BE2C (cell line): ENCODE measurements at regions not wholly inside any gene's neighbourhood (a gene's known extent, or its start where the extent isn't known, plus 50 kb on each side); places are given as distances from the start of the nearest gene placed in this dataset.

Source experiments
- DNase-seq: peaks from one replicate; pipeline ENCODE4 v3.0.0-alpha.2; 2020
- H3K27me3 ChIP-seq: fragments of 250-450 bp; sonication (Bioruptor Pico); 2 replicates; pipeline ENCODE4 v1.5.1; 2020; ENCODE audit warnings: mild to moderate bottlenecking
- H3K36me3 ChIP-seq: fragments of 250-450 bp; sonication (Bioruptor Pico); 2 replicates; pipeline ENCODE4 v1.5.1; 2020; ENCODE audit warnings: mild to moderate bottlenecking
- H3K4me1 ChIP-seq: fragments of 250-450 bp; sonication (Bioruptor Pico); 2 replicates; pipeline ENCODE4 v1.5.1; 2020
- H3K4me3 ChIP-seq: 2 replicates; pipeline ENCODE4 v1.5.1; 2011; ENCODE audit warnings: low read depth, low read length
- H3K9me3 ChIP-seq: fragments of 250-450 bp; sonication (Bioruptor Pico); 2 replicates; pipeline ENCODE4 v1.5.1; 2020
- CTCF ChIP-seq: IDR thresholded peaks from 2 replicates; pipeline ENCODE4 v1.5.1; 2012; ENCODE audit warnings: mild to moderate bottlenecking, low read depth, low read length

GRCh38 chrX:79604364-79604763 lies 237.2 kb upstream of the ITM2A start:
- no peak for DNase-seq
- no peak for TF ChIP-seq CTCF
- H3K4me3 ChIP-seq = no peak overlapping the region
- no peaks in the 10 kb centered on the region for H3K9me3 ChIP-seq
- no peaks in the 10 kb centered on the region for H3K36me3 ChIP-seq
- H3K4me1 ChIP-seq = no peaks in the 10 kb centered on the region
- H3K27me3 ChIP-seq = no peaks in the 10 kb centered on the region

GRCh38 chrX:79601341-79602131 lies 234.4 kb upstream of the ITM2A start:
- Histone ChIP-seq H3K9me3 (no peaks in the 10 kb centered on the region), H3K36me3 (no peaks in the 10 kb centered on the region), H3K4me1 (no peaks in the 10 kb centered on the region), H3K4me3 (no peak overlapping the region), H3K27me3 (no peaks in the 10 kb centered on the region)
- no peak for TF ChIP-seq CTCF
- DNase-seq = no peak

- no peaks in the 10 kb centered on the region for H3K4me1 ChIP-seq
- DNase-seq = no peak
- no peak overlapping the region for H3K4me3 ChIP-seq
- H3K27me3 ChIP-seq = no peaks in the 10 kb centered on the region
- no peaks in the 10 kb centered on the region for H3K36me3 ChIP-seq
- TF ChIP-seq CTCF = peak; percentile 39
- H3K9me3 ChIP-seq = no peaks in the 10 kb centered on the region
Measured at GRCh38 chrX:79592259-79592658, 225.1 kb upstream of the ITM2A start.

GRCh38 chrX:79588233-79588632 lies 221.1 kb upstream of the ITM2A start:
- H3K9me3 ChIP-seq = no peaks in the 10 kb centered on the region
- no peak for TF ChIP-seq CTCF
- no peaks in the 10 kb centered on the region for H3K36me3 ChIP-seq
- no peak for DNase-seq
- no peaks in the 10 kb centered on the region for H3K27me3 ChIP-seq
- H3K4me1 ChIP-seq = no peaks in the 10 kb centered on the region
- no peak overlapping the region for H3K4me3 ChIP-seq

GRCh38 chrX:79573760-79574159 lies 206.6 kb upstream of the ITM2A start:
- TF ChIP-seq CTCF = no peak
- H3K9me3 ChIP-seq = no peaks in the 10 kb centered on the region
- H3K36me3 ChIP-seq = no peaks in the 10 kb centered on the region
- H3K27me3 ChIP-seq = no peaks in the 10 kb centered on the region
- no peak for DNase-seq
- no peaks in the 10 kb centered on the region for H3K4me1 ChIP-seq
- H3K4me3 ChIP-seq = no peak overlapping the region

- Histone ChIP-seq H3K27me3 (no peaks in the 10 kb centered on the region), H3K36me3 (no peaks in the 10 kb centered on the region), H3K4me3 (no peak overlapping the region), H3K9me3 (no peaks in the 10 kb centered on the region), H3K4me1 (no peaks in the 10 kb centered on the region)
- no peak for TF ChIP-seq CTCF
- DNase-seq = no peak
Measured at GRCh38 chrX:79572566-79572965, 205.4 kb upstream of the ITM2A start.
